ENCODE measurements at regions not wholly inside any gene's neighbourhood (a gene's known extent, or its start where the extent isn't known, plus 50 kb on each side); places are given as distances from the start of the nearest gene placed in this dataset.

- no peak overlapping the region for H3K9ac ChIP-seq
- no peak overlapping the region for H3K4me2 ChIP-seq
- no peak overlapping the region for H3K4me3 Mint-ChIP-seq
- no peak overlapping the region for H2AFZ ChIP-seq (replicated peaks)
- H3K27me3 Mint-ChIP-seq (ENCODE audit: insufficient read depth, low read depth), result peaks cover 8% of the 10 kb centered on the region
- peaks cover 24% of the 10 kb centered on the region for H3K4me1 Mint-ChIP-seq
- no peaks in the 10 kb centered on the region for H3F3A ChIP-seq (ENCODE audit: low read depth)
- H3K9me3 Mint-ChIP-seq, result no peaks in the 10 kb centered on the region
- peaks cover 4% of the 10 kb centered on the region for H3K27me3 ChIP-seq
- no peaks in the 10 kb centered on the region for H3K79me2 ChIP-seq (ENCODE audit: low read depth)
- no peak overlapping the region for H3K4me3 ChIP-seq
- no peak for DNase-seq (ENCODE audit: low spot score)
- TF ChIP-seq EZH2 (IDR thresholded peaks at IDR 0.05) (no peak), EZH2phosphoT487 (IDR thresholded peaks at IDR 0.05) (no peak), CTCF (IDR thresholded peaks at IDR 0.05) (no peak)
- no peaks in the 10 kb centered on the region for H3K36me3 ChIP-seq
- H3K27ac Mint-ChIP-seq, result no peak overlapping the region
- H3K27ac ChIP-seq, result no peak overlapping the region
- H3K4me1 ChIP-seq, result no peaks in the 10 kb centered on the region
- no peaks in the 10 kb centered on the region for H3K9me3 ChIP-seq (ENCODE audit: low read depth)
- no peaks in the 10 kb centered on the region for H3K36me3 Mint-ChIP-seq
- H4K20me1 ChIP-seq (ENCODE audit: low read depth), result no peaks in the 10 kb centered on the region
These were observed 317.8 kb downstream of the TEX29 start for GRCh38 chr13:111638233-111638632.

GRCh38 chr13:111639196-111639705 is 318.8 kb downstream of the TEX29 start:
- Histone ChIP-seq H3K4me2 (no peak overlapping the region), H3K79me2 (ENCODE audit: low read depth) (no peaks in the 10 kb centered on the region), H3K27ac (no peak overlapping the region), H2AFZ (replicated peaks) (no peak overlapping the region), H3K27me3 (peaks cover 4% of the 10 kb centered on the region), H3K9me3 (ENCODE audit: low read depth) (no peaks in the 10 kb centered on the region), H3K4me3 (no peak overlapping the region), H3K9ac (no peak overlapping the region), H3K4me1 (no peaks in the 10 kb centered on the region), H3K36me3 (no peaks in the 10 kb centered on the region), H3F3A (ENCODE audit: low read depth) (no peaks in the 10 kb centered on the region), H4K20me1 (ENCODE audit: low read depth) (no peaks in the 10 kb centered on the region)
- no peaks in the 10 kb centered on the region for H3K9me3 Mint-ChIP-seq
- DNase-seq (ENCODE audit: low spot score), result no peak
- TF ChIP-seq CTCF (IDR thresholded peaks at IDR 0.05) (no peak), EZH2phosphoT487 (IDR thresholded peaks at IDR 0.05) (no peak), EZH2 (IDR thresholded peaks at IDR 0.05) (no peak)
- no peaks in the 10 kb centered on the region for H3K36me3 Mint-ChIP-seq
- peaks cover 8% of the 10 kb centered on the region for H3K27me3 Mint-ChIP-seq (ENCODE audit: insufficient read depth, low read depth)
- no peak overlapping the region for H3K27ac Mint-ChIP-seq
- peaks cover 25% of the 10 kb centered on the region for H3K4me1 Mint-ChIP-seq
- H3K4me3 Mint-ChIP-seq, result no peak overlapping the region

- Histone ChIP-seq H3K79me2 (ENCODE audit: low read depth) (no peaks in the 10 kb centered on the region), H3K4me2 (no peak overlapping the region), H3K36me3 (no peaks in the 10 kb centered on the region), H4K20me1 (ENCODE audit: low read depth) (no peaks in the 10 kb centered on the region), H3F3A (ENCODE audit: low read depth) (no peaks in the 10 kb centered on the region), H3K9ac (no peak overlapping the region), H3K4me3 (no peak overlapping the region), H3K27ac (no peak overlapping the region), H3K27me3 (peaks cover 2% of the 10 kb centered on the region), H2AFZ (replicated peaks) (no peak overlapping the region), H3K9me3 (ENCODE audit: low read depth) (no peaks in the 10 kb centered on the region), H3K4me1 (no peaks in the 10 kb centered on the region)
- H3K27ac Mint-ChIP-seq, result peak overlapping the region; percentile 36
- DNase-seq (ENCODE audit: low spot score), result no peak
- no peak for TF ChIP-seq EZH2phosphoT487 (IDR thresholded peaks at IDR 0.05)
- TF ChIP-seq CTCF (IDR thresholded peaks at IDR 0.05), result no peak
- TF ChIP-seq EZH2 (IDR thresholded peaks at IDR 0.05), result no peak
- no peaks in the 10 kb centered on the region for H3K9me3 Mint-ChIP-seq
- H3K27me3 Mint-ChIP-seq (ENCODE audit: insufficient read depth, low read depth), result peaks cover 8% of the 10 kb centered on the region
- H3K4me1 Mint-ChIP-seq, result peaks cover 19% of the 10 kb centered on the region
- no peaks in the 10 kb centered on the region for H3K36me3 Mint-ChIP-seq
- H3K4me3 Mint-ChIP-seq, result no peak overlapping the region
These were observed 319.6 kb downstream of the TEX29 start for GRCh38 chr13:111640006-111640405.
